ENCODE measurements at regions not wholly inside any gene's neighbourhood (a gene's known extent, or its start where the extent isn't known, plus 50 kb on each side); places are given as distances from the start of the nearest gene placed in this dataset.
A peak's percentile ranks its signal among the peaks of the same experiment; 100 is the strongest.
"Not testable (repeated sequence)": the region's sequence is repeated elsewhere in the genome, so short reads cannot be mapped to it uniquely, and the experiment has no call there.

DNA sequence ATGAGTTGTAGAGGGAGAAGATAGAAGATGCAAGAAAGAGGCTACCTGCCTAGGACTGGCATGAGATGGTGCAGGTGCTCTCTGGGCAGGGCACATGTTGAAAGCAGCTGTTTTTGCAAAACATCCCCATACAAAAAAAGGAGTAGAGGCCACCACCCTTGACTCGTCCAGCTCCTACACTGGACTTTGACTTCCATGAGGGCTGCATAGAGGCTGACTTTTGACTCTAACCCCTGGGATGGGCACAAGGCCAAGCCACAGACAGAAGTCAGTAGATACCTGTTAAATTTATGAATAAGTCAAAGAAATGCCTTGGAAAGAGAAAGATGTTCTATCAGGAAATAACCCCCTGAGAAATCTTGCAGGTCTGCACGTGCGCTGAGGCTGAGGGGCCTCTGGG lies 1139.1 kb upstream of the TMEM132C start:
- H3K4me1 ChIP-seq: no peaks in the 10 kb centered on the region
- H3K4me3 ChIP-seq: no peak overlapping the region
- in situ Hi-C loops (cut with MboI; ENCODE audit: low sequenced_read_pairs in 4 of 4): no loop called here
- H3K27ac ChIP-seq: no peak overlapping the region
- H3K36me3 ChIP-seq: no peaks in the 10 kb centered on the region
- no peak for DNase-seq
- no peaks in the 10 kb centered on the region for H3K9me3 ChIP-seq
- ATAC-seq: no peak
- intact Hi-C loops (cut with DNase I; ENCODE audit: low total_unique reads): no loop called here
- H3K27me3 ChIP-seq: no peaks in the 10 kb centered on the region
- no peak for TF ChIP-seq POLR2A (IDR thresholded peaks at IDR 0.05)
- TF ChIP-seq, protein P1, sequence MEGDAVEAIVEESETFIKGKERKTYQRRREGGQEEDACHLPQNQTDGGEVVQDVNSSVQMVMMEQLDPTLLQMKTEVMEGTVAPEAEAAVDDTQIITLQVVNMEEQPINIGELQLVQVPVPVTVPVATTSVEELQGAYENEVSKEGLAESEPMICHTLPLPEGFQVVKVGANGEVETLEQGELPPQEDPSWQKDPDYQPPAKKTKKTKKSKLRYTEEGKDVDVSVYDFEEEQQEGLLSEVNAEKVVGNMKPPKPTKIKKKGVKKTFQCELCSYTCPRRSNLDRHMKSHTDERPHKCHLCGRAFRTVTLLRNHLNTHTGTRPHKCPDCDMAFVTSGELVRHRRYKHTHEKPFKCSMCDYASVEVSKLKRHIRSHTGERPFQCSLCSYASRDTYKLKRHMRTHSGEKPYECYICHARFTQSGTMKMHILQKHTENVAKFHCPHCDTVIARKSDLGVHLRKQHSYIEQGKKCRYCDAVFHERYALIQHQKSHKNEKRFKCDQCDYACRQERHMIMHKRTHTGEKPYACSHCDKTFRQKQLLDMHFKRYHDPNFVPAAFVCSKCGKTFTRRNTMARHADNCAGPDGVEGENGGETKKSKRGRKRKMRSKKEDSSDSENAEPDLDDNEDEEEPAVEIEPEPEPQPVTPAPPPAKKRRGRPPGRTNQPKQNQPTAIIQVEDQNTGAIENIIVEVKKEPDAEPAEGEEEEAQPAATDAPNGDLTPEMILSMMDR (IDR thresholded peaks at IDR 0.05 in 4 of 5, conservative IDR thresholded peaks at IDR 0.05 in 1 of 5): no peak

DNA sequence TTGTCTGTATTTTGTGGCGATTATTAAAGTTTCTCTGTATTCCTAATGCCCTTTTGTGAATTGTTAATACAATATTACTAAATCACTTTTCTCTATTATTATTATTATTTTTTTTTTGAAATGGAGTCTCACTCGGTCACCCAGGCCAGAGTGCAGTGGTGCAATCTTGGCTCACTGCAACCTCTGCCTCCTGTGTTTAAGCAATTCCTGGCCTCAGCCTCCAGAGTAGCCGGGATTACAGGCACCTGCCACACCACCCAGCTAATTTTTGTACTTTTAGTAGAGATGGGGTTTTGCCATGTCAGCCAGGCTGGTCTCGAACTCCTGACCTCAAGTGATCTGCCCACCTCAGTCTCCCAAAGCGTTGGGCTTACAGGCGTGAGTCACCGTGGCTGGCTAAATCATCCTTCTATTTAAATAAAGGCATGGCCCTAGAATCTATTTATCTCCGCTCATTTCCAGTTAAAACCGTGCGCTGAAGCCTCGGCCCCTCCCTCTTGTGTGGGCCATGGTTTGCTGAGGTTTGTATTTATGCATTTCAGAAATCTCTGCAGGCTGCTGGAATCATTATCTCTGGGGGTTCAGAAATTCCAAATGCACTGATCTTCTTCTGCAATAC lies 1136.4 kb upstream of the TMEM132C start:
- Histone ChIP-seq H3K36me3 (no peaks in the 10 kb centered on the region), H3K9me3 (no peaks in the 10 kb centered on the region), H3K4me3 (no peak overlapping the region), H3K27ac (no peak overlapping the region), H3K27me3 (no peaks in the 10 kb centered on the region), H3K4me1 (no peaks in the 10 kb centered on the region)
- DNase-seq: no peak
- in situ Hi-C loops (cut with MboI; ENCODE audit: low sequenced_read_pairs in 4 of 4) (no loop called here), intact Hi-C loops (cut with DNase I; ENCODE audit: low total_unique reads) (no loop called here)
- ATAC-seq: no peak
- TF ChIP-seq, protein P1 (IDR thresholded peaks at IDR 0.05 in 4 of 5, conservative IDR thresholded peaks at IDR 0.05 in 1 of 5): no peak
- TF ChIP-seq POLR2A (IDR thresholded peaks at IDR 0.05): no peak

DNA sequence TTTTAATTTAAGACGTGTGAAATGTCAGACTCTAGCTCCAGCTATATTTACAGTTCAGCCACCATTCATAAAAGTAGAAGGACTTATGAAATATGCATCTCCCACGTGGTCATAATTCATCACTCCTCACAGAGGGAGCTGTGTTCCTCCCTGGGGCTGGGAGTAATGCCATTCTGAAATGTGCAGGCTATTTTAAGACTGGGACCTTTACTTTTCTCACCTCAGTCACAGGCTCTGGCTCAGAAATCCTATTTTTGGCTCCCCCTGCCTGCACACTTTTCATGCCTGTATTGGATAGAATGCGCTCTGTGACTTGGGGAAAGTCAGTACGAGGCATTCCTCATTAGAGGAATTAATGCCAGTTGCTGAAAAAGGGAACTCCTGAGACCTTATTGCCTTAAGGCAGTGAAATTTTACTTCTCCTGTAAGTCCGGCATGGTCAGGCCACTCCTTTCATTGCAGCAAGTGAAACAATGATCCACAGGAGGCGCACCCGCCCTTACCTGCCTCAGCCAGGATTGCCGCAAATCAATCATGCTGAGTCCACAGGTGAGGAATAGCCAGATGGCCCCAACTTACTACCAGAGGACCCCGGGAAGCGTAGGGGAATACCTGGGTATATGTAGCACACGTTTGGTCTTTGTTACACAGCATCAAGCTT lies 1133.2 kb upstream of the TMEM132C start:
- ATAC-seq (peak in 1 of 2 donors; percentile 36), DNase-seq (no peak)
- H3K27ac ChIP-seq: no peak overlapping the region
- intact Hi-C loops (cut with DNase I; ENCODE audit: low total_unique reads) (no loop called here), in situ Hi-C loops (cut with MboI; ENCODE audit: low sequenced_read_pairs in 4 of 4) (no loop called here)
- H3K4me3 ChIP-seq: no peak overlapping the region
- no peaks in the 10 kb centered on the region for H3K27me3 ChIP-seq
- no peaks in the 10 kb centered on the region for H3K4me1 ChIP-seq
- H3K36me3 ChIP-seq: no peaks in the 10 kb centered on the region
- no peaks in the 10 kb centered on the region for H3K9me3 ChIP-seq
- TF ChIP-seq, protein P1 (IDR thresholded peaks at IDR 0.05 in 4 of 5, conservative IDR thresholded peaks at IDR 0.05 in 1 of 5): no peak
- TF ChIP-seq POLR2A (IDR thresholded peaks at IDR 0.05): no peak

DNA sequence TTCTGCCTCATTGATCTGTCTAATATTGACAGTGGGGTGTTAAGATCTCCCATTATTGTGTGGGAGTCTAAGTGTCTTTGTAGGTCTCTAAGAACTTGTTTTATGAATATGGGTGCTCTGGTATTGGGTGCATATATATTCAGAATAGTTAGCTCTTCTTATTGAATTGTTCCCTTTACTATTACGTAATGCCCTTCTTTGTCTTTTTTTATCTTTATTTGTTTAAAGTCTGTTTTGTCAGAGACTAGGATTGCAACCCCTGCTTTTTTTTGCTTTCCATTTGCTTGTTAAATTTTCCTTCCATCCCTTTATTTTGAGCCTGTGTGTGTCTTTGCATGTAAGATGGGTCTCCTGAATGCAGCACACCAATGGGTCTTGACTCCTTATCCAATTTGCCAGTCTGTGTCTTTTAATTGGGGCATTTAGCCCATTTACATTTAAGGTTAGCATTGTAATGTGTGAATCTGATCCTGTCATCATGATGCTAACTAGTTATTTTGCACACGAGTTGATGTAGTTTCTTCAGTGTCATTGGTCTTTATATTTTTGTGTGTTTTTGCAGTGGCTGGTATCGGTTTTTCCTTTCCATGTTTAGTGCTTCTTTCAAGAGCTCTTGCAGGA lies 1126.0 kb upstream of the TMEM132C start:
- H3K36me3 ChIP-seq; in situ Hi-C loops (cut with MboI; ENCODE audit: low sequenced_read_pairs in 4 of 4); H3K9me3 ChIP-seq; intact Hi-C loops (cut with DNase I; ENCODE audit: low total_unique reads); H3K4me1 ChIP-seq; ATAC-seq; DNase-seq; H3K4me3 ChIP-seq; H3K27me3 ChIP-seq; H3K27ac ChIP-seq: not testable (repeated sequence)

DNA sequence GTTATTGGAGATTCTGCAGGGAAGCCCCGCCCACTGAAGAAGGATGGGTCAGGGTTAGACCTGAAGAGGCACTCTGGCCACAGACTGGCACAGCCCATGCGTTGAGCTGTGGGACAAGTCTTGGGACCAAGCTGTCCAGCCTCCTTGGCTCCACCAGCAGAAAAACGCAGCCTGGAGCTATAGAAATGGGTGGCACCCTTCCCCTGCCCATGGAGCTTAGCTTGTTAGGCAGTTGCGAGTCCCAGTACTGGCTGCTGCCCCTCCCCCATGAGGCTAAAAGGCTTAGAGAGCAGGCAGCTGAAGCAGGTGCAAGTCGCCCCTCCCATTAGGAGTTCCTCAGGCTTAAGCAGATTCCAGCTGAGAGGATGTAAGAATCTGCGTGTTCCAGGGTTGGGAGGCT lies 1124.0 kb upstream of the TMEM132C start:
- H3K27me3 ChIP-seq: no peaks in the 10 kb centered on the region
- H3K4me3 ChIP-seq: no peak overlapping the region
- no peaks in the 10 kb centered on the region for H3K4me1 ChIP-seq
- no peak overlapping the region for H3K27ac ChIP-seq
- in situ Hi-C loops (cut with MboI; ENCODE audit: low sequenced_read_pairs in 4 of 4): no loop called here
- no peaks in the 10 kb centered on the region for H3K36me3 ChIP-seq
- DNase-seq: no peak
- H3K9me3 ChIP-seq: no peaks in the 10 kb centered on the region
- TF ChIP-seq, protein P1 (IDR thresholded peaks at IDR 0.05 in 4 of 5, conservative IDR thresholded peaks at IDR 0.05 in 1 of 5): no peak
- TF ChIP-seq POLR2A (IDR thresholded peaks at IDR 0.05): no peak
- ATAC-seq: no peak
- intact Hi-C loops (cut with DNase I; ENCODE audit: low total_unique reads): no loop called here

Data from gastrocnemius medialis (tissue), 4 donors.